ENCODE measurements at regions not wholly inside any gene's neighbourhood (a gene's known extent, or its start where the extent isn't known, plus 50 kb on each side); places are given as distances from the start of the nearest gene placed in this dataset.

GRCh38 chr5:58365791-58366190, 94.1 kb downstream of the PLK2 start:
- intact Hi-C loops (cut with micrococcal nuclease; ENCODE audit: unreplicated experiment): no loop called here
- Histone ChIP-seq H3K27me3 (replicated peaks; ENCODE audit: insufficient read depth, low read depth, low read length, poor library complexity) (no peaks in the 10 kb centered on the region), H3K4me1 (ENCODE audit: insufficient read depth, low read length, poor library complexity, severe bottlenecking) (no peaks in the 10 kb centered on the region), H3K4me3 (ENCODE audit: low read depth, low read length, poor library complexity, severe bottlenecking) (no peak overlapping the region), H3K27ac (ENCODE audit: low read depth, low read length, poor library complexity, severe bottlenecking) (no peak overlapping the region), H3K9me3 (ENCODE audit: low read depth, low read length, poor library complexity, severe bottlenecking) (no peaks in the 10 kb centered on the region), H3K36me3 (ENCODE audit: insufficient read depth, low read length, poor library complexity, severe bottlenecking) (no peaks in the 10 kb centered on the region)
- ChIA-PET CTCF (no interaction called here), POLR2A (ENCODE audit: low non-redundant PET) (no interaction called here)
- DNase-seq (ENCODE audit: low spot score): no peak
- TF ChIP-seq EZH2 (IDR thresholded peaks at IDR 0.05; ENCODE audit: borderline replicate concordance, low read depth, low read length, poor library complexity, severe bottlenecking): no peak
- no TSS peak for BruUV-seq (replicated peaks)

- Histone ChIP-seq H3K4me3 (ENCODE audit: low read depth, low read length, poor library complexity, severe bottlenecking) (no peak overlapping the region), H3K27ac (ENCODE audit: low read depth, low read length, poor library complexity, severe bottlenecking) (no peak overlapping the region), H3K9me3 (ENCODE audit: low read depth, low read length, poor library complexity, severe bottlenecking) (no peaks in the 10 kb centered on the region), H3K36me3 (ENCODE audit: insufficient read depth, low read length, poor library complexity, severe bottlenecking) (no peaks in the 10 kb centered on the region), H3K27me3 (replicated peaks; ENCODE audit: insufficient read depth, low read depth, low read length, poor library complexity) (no peaks in the 10 kb centered on the region), H3K4me1 (ENCODE audit: insufficient read depth, low read length, poor library complexity, severe bottlenecking) (no peaks in the 10 kb centered on the region)
- TF ChIP-seq CTCF (conservative IDR thresholded peaks at IDR 0.05; ENCODE audit: low read depth, low read length) (no peak), EZH2 (IDR thresholded peaks at IDR 0.05; ENCODE audit: borderline replicate concordance, low read depth, low read length, poor library complexity, severe bottlenecking) (no peak)
- intact Hi-C loops (cut with micrococcal nuclease; ENCODE audit: unreplicated experiment): no loop called here
- DNase-seq (ENCODE audit: low spot score): no peak
- POLR2A ChIA-PET (ENCODE audit: low non-redundant PET): no interaction called here
- no TSS peak for BruUV-seq (replicated peaks)
- CTCF ChIA-PET: no interaction called here
Measured at GRCh38 chr5:58363461-58364249, 96.2 kb downstream of the PLK2 start.

GRCh38 chr5:58362135-58362534, 97.8 kb downstream of the PLK2 start:
- Histone ChIP-seq H3K9me3 (ENCODE audit: low read depth, low read length, poor library complexity, severe bottlenecking) (no peaks in the 10 kb centered on the region), H3K36me3 (ENCODE audit: insufficient read depth, low read length, poor library complexity, severe bottlenecking) (no peaks in the 10 kb centered on the region), H3K4me3 (ENCODE audit: low read depth, low read length, poor library complexity, severe bottlenecking) (no peak overlapping the region), H3K27ac (ENCODE audit: low read depth, low read length, poor library complexity, severe bottlenecking) (no peak overlapping the region), H3K27me3 (replicated peaks; ENCODE audit: insufficient read depth, low read depth, low read length, poor library complexity) (no peaks in the 10 kb centered on the region), H3K4me1 (ENCODE audit: insufficient read depth, low read length, poor library complexity, severe bottlenecking) (no peaks in the 10 kb centered on the region)
- POLR2A ChIA-PET (ENCODE audit: low non-redundant PET): no interaction called here
- CTCF ChIA-PET: no interaction called here
- TF ChIP-seq CTCF (conservative IDR thresholded peaks at IDR 0.05; ENCODE audit: low read depth, low read length): no peak
- no peak for TF ChIP-seq EZH2 (IDR thresholded peaks at IDR 0.05; ENCODE audit: borderline replicate concordance, low read depth, low read length, poor library complexity, severe bottlenecking)
- no TSS peak for BruUV-seq (replicated peaks)
- no peak for DNase-seq (ENCODE audit: low spot score)
- intact Hi-C loops (cut with micrococcal nuclease; ENCODE audit: unreplicated experiment): no loop called here

GRCh38 chr5:58360794-58361193, 99.1 kb downstream of the PLK2 start:
- Histone ChIP-seq H3K4me3 (ENCODE audit: low read depth, low read length, poor library complexity, severe bottlenecking) (no peak overlapping the region), H3K27ac (ENCODE audit: low read depth, low read length, poor library complexity, severe bottlenecking) (no peak overlapping the region), H3K9me3 (ENCODE audit: low read depth, low read length, poor library complexity, severe bottlenecking) (no peaks in the 10 kb centered on the region), H3K27me3 (replicated peaks; ENCODE audit: insufficient read depth, low read depth, low read length, poor library complexity) (no peaks in the 10 kb centered on the region), H3K4me1 (ENCODE audit: insufficient read depth, low read length, poor library complexity, severe bottlenecking) (no peaks in the 10 kb centered on the region), H3K36me3 (ENCODE audit: insufficient read depth, low read length, poor library complexity, severe bottlenecking) (no peaks in the 10 kb centered on the region)
- no peak for DNase-seq (ENCODE audit: low spot score)
- intact Hi-C loops (cut with micrococcal nuclease; ENCODE audit: unreplicated experiment): no loop called here
- no peak for TF ChIP-seq EZH2 (IDR thresholded peaks at IDR 0.05; ENCODE audit: borderline replicate concordance, low read depth, low read length, poor library complexity, severe bottlenecking)
- no peak for TF ChIP-seq CTCF (conservative IDR thresholded peaks at IDR 0.05; ENCODE audit: low read depth, low read length)
- ChIA-PET POLR2A (ENCODE audit: low non-redundant PET) (no interaction called here), CTCF (no interaction called here)
- BruUV-seq (replicated peaks): no TSS peak
